ENCODE measurements at regions not wholly inside any gene's neighbourhood (a gene's known extent, or its start where the extent isn't known, plus 50 kb on each side); places are given as distances from the start of the nearest gene placed in this dataset.
"Not testable (repeated sequence)": the region's sequence is repeated elsewhere in the genome, so short reads cannot be mapped to it uniquely, and the experiment has no call there.

DNA sequence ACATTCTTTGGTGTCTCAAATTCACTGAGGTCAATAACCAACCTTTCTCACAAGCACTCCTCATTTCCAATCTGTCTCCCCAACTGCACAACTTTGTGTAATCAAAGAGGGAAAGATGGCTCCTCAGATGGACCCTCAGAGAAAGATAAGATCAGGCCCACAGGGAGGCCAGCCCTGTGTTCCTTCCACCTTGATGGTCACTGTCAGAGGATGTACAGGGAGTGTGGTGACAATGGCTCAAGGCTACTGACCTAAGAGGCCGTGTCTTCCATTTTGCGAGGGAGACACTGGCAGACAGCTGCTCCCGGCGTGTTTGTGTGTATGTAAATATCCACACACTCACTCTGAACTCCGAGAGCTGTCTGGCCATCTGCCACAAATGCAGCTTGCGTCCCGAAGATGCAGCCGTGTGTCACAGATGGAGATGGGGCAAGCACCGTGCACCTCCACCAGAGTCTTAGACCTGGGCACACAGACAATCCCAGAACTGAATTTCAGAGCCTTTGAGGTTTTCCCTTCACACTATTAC lies 712.1 kb upstream of the NRP1 start:
- DNase-seq: no peak
- no peak overlapping the region for H3K4me3 ChIP-seq
- no peak for TF ChIP-seq CTCF (IDR thresholded peaks at IDR 0.05)
- intact Hi-C loops (cut with DNase I): no loop called here
- 45 to 63% (median 46%) methylated on average over 9 of the region's 9 CpGs for WGBS, 3 donors
- no peak overlapping the region for H3K27ac ChIP-seq
- ATAC-seq: no peak
- H3K9me3 ChIP-seq: no peaks in the 10 kb centered on the region
- no peaks in the 10 kb centered on the region for H3K36me3 ChIP-seq (ENCODE audit: insufficient read depth in 1 of 2, low read depth in 1 of 2)
- H3K4me1 ChIP-seq: no peaks in the 10 kb centered on the region
- H3K27me3 ChIP-seq (ENCODE audit: insufficient read depth in 3 of 3, low read length in 2 of 3): no peaks in the 10 kb centered on the region

DNA sequence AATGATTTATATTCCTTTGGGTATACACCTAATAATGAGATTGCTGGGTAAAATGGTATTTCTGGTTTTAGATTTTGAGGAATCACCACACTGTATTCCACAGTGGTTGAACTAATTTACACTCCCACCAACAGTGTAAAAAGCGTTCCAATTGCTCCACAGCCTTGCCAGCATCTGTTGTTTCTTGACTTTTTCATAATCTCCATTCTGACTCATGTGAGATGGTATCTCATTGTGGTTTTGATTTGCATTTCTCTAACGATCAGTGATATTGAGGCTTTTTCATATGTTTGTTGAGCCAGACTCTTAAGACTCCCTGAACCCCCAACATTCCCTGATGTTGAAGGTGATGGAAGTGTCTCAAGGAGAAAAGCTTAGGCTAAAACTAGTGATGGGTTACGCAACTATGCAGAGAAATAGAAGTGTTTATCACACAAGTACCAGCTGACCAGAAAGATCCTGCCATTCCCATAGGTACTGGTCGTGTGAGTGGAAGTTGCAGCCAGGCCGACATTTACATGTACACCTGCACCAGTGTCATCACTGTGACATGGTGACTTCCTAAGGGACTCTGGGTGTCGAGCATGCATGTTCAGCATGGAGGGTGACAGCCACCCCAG lies 711.2 kb upstream of the NRP1 start:
- no peak for TF ChIP-seq CTCF (IDR thresholded peaks at IDR 0.05)
- intact Hi-C loops (cut with DNase I): no loop called here
- ATAC-seq: no peak
- H3K36me3 ChIP-seq (ENCODE audit: insufficient read depth in 1 of 2, low read depth in 1 of 2): no peaks in the 10 kb centered on the region
- no peak overlapping the region for H3K27ac ChIP-seq
- no peaks in the 10 kb centered on the region for H3K9me3 ChIP-seq
- H3K4me1 ChIP-seq: no peaks in the 10 kb centered on the region
- no peak overlapping the region for H3K4me3 ChIP-seq
- no peak for DNase-seq
- 84 to 90% (median 85%) methylated on average over 6 of the region's 6 CpGs for WGBS, 3 donors
- H3K27me3 ChIP-seq (ENCODE audit: insufficient read depth in 3 of 3, low read length in 2 of 3): no peaks in the 10 kb centered on the region

DNA sequence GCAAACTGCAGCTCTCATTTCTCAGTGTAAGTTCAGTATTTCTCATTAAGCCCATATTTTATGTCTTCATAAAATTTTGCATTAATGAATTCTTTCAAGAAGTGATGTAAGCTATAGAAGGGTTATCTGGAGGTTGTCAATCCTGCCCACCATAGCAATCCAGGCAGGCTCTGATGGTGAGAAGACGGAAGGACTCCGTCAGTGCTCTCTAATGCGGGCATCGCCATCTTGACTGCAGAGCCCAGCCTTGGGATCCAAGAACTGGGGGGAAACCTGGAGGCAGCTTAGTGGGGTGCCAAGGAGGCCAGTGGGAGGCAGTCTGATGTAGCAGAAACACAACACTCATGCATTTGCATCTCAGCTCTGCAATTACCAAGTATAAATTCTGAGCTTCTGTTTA lies 707.4 kb upstream of the NRP1 start:
- TF ChIP-seq CTCF (IDR thresholded peaks at IDR 0.05): no peak
- ATAC-seq: no peak

GRCh38 chr10:34037499-34037898 lies 703.0 kb upstream of the NRP1 start:
- DNase-seq: no peak
- no peak for ATAC-seq
- Histone ChIP-seq H3K27me3 (ENCODE audit: insufficient read depth in 3 of 3, low read length in 2 of 3) (no peaks in the 10 kb centered on the region), H3K9me3 (no peaks in the 10 kb centered on the region), H3K27ac (no peak overlapping the region), H3K4me3 (no peak overlapping the region), H3K4me1 (no peaks in the 10 kb centered on the region), H3K36me3 (ENCODE audit: insufficient read depth in 1 of 2, low read depth in 1 of 2) (no peaks in the 10 kb centered on the region)
- intact Hi-C loops (cut with DNase I): no loop called here
- 65 to 74% (median 68%) methylated on average over 3 of the region's 3 CpGs for WGBS, 3 donors
- TF ChIP-seq CTCF (IDR thresholded peaks at IDR 0.05): no peak

More for the DNA sequence above, 707.4 kb upstream of the NRP1 start:
- 97 to 98% (median 97%) methylated on average over 4 of the region's 4 CpGs for WGBS, 3 donors
- intact Hi-C loops (cut with DNase I): no loop called here
- Histone ChIP-seq H3K27ac (no peak overlapping the region), H3K9me3 (no peaks in the 10 kb centered on the region), H3K36me3 (ENCODE audit: insufficient read depth in 1 of 2, low read depth in 1 of 2) (no peaks in the 10 kb centered on the region), H3K27me3 (ENCODE audit: insufficient read depth in 3 of 3, low read length in 2 of 3) (no peaks in the 10 kb centered on the region), H3K4me1 (no peaks in the 10 kb centered on the region), H3K4me3 (no peak overlapping the region)
- DNase-seq: no peak

DNA sequence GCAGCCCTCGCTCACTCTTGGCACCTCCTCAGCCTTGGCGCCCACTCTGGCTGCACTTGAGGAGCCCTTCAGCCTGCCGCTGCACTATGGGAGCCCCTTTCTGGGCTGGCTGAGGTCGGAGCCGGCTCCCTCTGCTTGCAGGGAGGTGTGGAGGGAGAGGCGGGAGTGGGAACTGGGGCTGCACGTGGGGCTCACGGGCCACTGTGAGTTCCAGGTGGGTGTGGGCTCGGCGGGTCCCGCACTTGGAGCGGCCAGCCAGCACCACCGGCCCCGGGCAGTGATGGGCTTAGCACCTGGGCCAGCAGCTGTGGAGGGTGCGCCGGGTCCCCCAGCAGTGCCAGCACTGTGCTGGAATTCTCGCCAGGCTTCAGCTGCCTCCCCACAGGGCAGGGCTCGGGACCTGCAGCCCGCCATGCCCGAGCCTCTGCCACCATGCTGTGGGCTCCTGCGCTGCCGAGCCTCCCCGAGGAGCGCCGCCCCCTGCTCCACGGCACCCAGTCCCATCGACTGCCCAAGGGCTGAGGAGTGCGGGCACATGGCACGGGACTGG lies 700.8 kb upstream of the NRP1 start:
- DNase-seq; H3K27ac ChIP-seq; intact Hi-C loops (cut with DNase I); ATAC-seq; H3K4me3 ChIP-seq; H3K9me3 ChIP-seq; H3K27me3 ChIP-seq (ENCODE audit: insufficient read depth in 3 of 3, low read length in 2 of 3); H3K36me3 ChIP-seq (ENCODE audit: insufficient read depth in 1 of 2, low read depth in 1 of 2); H3K4me1 ChIP-seq: not testable (repeated sequence)
- 96 to 99% (median 96%) methylated on average over 19 to 29 of the region's 29 CpGs for WGBS, 3 donors

All from psoas muscle (tissue), 7 donors.